EH (cell line): ENCODE measurements at regions not wholly inside any gene's neighbourhood (a gene's known extent, or its start where the extent isn't known, plus 50 kb on each side); places are given as distances from the start of the nearest gene placed in this dataset.

Source experiments
- DNase-seq: peaks from one replicate; pipeline ENCODE4 v3.0.0-alpha.2; 2015; ENCODE audit warnings: low read depth

GRCh38 chr1:181327796-181328195 lies 155.5 kb upstream of the CACNA1E start:
- no peak for DNase-seq

GRCh38 chr1:181334724-181335123 lies 148.6 kb upstream of the CACNA1E start:
- DNase-seq: no peak

- no peak for DNase-seq
These were observed 147.7 kb upstream of the CACNA1E start for GRCh38 chr1:181335631-181336030.

- DNase-seq: no peak
These were observed 142.2 kb upstream of the CACNA1E start for GRCh38 chr1:181341026-181341632.

- DNase-seq: no peak
These were observed 139.2 kb upstream of the CACNA1E start for GRCh38 chr1:181344091-181344490.

GRCh38 chr1:181345146-181345545 lies 138.2 kb upstream of the CACNA1E start:
- no peak for DNase-seq

GRCh38 chr1:181347495-181348390 lies 135.6 kb upstream of the CACNA1E start:
- DNase-seq: no peak

GRCh38 chr1:181349512-181349911 lies 133.8 kb upstream of the CACNA1E start:
- DNase-seq: no peak

- DNase-seq: no peak
These were observed 133.2 kb upstream of the CACNA1E start for GRCh38 chr1:181350131-181350530.

- no peak for DNase-seq
These were observed 131.6 kb upstream of the CACNA1E start for GRCh38 chr1:181351740-181352139.

GRCh38 chr1:181352695-181353094 lies 130.6 kb upstream of the CACNA1E start:
- no peak for DNase-seq

GRCh38 chr1:181353526-181353925 lies 129.8 kb upstream of the CACNA1E start:
- DNase-seq: no peak

GRCh38 chr1:181354865-181355264 lies 128.5 kb upstream of the CACNA1E start:
- DNase-seq: no peak

- no peak for DNase-seq
These were observed 126.6 kb upstream of the CACNA1E start for GRCh38 chr1:181356505-181357340.

- no peak for DNase-seq
These were observed 124.3 kb upstream of the CACNA1E start for GRCh38 chr1:181359012-181359411.

- no peak for DNase-seq
These were observed 118.5 kb upstream of the CACNA1E start for GRCh38 chr1:181364801-181365200.

GRCh38 chr1:181366910-181367309 lies 116.4 kb upstream of the CACNA1E start:
- DNase-seq: no peak

- DNase-seq: no peak
These were observed 113.9 kb upstream of the CACNA1E start for GRCh38 chr1:181369416-181369815.

- DNase-seq: no peak
These were observed 99.6 kb upstream of the CACNA1E start for GRCh38 chr1:181383695-181384094.

- no peak for DNase-seq
These were observed 97.0 kb upstream of the CACNA1E start for GRCh38 chr1:181386340-181386739.

- DNase-seq: no peak
These were observed 96.4 kb upstream of the CACNA1E start for GRCh38 chr1:181386951-181387350.

GRCh38 chr1:181387702-181388101 lies 95.6 kb upstream of the CACNA1E start:
- DNase-seq: no peak
